Stimulated activated CD4-positive, alpha-beta T cell treated with anti-CD3 and anti-CD28 coated beads, Interleukin-2, amount 100 ng/mL, for 24 hours (primary cell): ENCODE measurements at regions not wholly inside any gene's neighbourhood (a gene's known extent, or its start where the extent isn't known, plus 50 kb on each side); places are given as distances from the start of the nearest gene placed in this dataset.
"Not testable (repeated sequence)": the region's sequence is repeated elsewhere in the genome, so short reads cannot be mapped to it uniquely, and the experiment has no call there.

Experiments
- DNase-seq, 2 donors: peaks; one replicate each; pipeline ENCODE4 v3.0.0-alpha.2; 2020

DNA sequence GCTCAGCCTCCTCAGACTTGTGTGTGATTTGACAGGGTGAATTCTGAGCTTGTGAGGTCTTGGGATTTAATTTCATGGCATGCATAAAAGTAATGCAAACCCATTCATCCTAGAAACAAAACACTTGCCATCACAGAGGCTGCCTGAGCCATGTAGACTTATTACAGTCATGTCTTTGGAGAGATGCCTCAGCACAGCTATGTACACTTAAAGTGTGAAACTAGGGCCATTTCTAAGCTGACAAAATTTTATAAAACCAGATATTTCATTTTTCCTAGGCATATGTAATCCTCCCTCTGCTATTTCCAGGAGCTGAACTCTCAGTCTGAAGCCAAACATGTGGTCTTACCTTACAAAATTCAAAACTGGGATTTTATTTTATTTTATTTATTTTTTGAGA lies 322.2 kb upstream of the SPHKAP start:
- DNase-seq, result no peak

DNA sequence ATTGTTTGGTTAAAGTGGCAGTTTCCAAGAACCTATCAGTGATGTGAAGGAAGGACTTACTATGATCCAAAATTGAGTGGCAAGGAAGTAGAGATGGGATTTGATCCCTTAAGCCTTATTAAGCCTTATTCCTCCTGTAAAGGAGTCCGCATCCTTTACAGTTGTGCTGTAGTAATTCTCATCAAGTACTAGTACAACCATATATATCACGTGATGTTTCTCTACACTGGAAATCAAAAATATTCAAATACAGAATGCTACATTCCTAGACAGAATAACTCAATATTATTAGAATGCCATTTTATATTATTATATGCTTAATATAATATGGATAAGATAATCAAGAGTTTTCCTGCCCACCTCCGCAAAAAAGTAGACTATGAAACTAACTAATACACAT lies 312.4 kb upstream of the SPHKAP start:
- DNase-seq, result no peak

DNA sequence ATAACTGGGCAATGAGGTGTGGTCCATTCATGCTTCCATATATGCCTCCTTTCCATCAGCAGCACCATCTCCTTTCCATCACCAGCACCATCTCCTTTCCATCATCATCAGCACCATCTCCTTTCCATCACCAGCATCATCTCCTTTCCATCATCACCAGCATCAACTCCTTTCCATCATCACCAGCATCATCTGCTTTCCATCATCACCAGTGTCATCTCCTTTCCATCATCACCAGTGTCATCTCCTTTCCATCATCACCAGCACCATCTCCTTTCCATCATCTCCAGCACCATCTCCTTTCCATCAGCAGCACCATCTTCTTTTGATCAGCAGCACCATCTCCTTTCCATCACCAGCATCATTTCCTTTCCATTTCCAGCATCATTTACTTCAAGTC lies 297.5 kb upstream of the SPHKAP start:
- no peak for DNase-seq

DNA sequence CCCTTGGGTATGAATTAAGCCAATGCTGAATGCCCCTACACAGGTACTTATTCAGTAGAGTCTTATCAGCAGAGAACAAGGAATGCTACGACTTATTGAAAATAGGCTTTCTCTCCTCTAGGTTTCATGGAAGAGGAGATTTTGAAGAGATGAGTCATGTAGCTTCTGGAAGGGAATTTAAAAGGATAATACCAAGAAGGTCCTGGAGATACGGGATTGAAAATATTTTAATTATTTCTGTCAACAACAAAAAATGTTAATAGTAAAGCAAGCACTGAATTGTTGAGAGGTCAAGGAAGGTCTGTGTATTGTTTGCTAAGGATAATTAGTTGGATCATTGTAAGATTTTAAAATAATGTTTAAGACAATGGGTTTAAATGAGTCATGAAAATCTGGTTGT lies 293.0 kb upstream of the SPHKAP start:
- DNase-seq, result no peak

DNA sequence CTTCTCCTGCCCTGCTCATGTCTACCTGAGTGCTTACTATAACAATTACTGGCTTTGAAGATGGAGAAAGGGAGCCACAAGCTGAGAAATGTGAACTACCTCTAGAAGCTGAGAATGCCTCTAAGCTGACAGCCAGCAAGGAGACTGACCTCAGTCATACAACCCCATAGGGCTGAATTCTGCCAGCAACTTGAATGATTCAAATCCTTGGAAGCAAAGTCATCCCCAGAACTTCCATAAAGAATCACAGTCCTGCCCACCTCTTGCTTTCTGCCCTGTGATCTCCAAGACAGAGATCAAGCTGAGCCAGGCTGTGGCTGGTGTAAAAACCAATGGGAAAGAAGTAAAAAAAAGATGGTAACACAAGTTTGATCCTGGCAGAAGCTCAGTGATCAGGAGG lies 288.2 kb upstream of the SPHKAP start:
- no peak for DNase-seq

DNA sequence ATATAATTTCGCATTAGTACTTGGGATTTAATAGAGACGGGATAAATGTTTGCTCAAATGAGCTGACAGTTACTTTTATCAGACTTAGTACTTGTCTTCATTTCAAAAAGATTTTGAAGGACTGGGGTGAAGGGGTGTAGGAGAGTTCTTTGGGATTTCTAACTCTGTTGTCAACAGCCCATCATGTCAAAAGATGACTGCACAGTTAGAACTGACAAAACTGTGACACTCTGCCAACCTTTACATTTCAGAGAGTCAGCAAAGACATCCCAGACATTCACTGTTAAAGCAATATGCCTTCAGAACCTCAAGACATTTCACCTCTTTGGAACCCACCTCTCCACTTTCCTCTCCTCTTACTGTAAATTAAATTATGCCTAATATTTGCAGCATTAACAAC lies 285.4 kb upstream of the SPHKAP start:
- DNase-seq, result no peak

DNA sequence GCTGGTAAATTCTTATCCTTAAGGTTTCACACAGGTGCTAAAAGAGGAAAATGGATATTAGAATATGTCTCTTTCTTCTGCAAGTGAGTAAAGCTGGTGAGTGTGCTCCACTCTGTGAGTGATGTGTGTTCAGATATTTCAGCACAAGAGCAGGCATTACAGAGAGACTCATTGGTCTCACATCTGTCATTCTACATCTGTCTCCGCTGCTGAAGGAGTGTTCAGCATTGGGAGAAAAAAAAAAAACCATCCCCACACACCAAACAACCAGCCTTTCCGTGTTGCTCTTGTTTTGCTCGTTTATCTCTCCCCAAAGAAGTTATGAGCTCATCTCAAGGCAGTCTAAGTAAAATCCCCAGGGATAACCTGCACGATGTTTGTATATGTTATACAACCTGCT lies 283.9 kb upstream of the SPHKAP start:
- no peak for DNase-seq

DNA sequence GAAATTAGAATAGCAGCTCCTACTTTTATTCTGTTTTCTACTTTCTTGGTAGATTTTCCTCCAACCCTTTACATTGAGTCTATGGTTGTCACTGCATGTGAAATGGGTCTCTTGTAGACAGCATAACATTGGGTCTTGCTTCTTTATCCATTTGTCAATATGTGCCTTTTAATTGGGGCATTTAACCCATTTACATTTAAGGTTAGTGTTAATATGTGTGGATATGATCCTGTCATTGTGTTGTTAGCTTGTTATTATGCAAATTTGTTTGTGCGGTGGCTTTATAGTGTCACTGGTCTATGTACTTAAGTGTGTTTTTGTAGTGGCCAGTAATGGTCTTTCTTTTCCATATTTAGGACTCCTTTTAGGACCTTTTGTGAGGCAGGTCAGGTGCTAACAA lies 276.9 kb upstream of the SPHKAP start:
- no peak for DNase-seq

DNA sequence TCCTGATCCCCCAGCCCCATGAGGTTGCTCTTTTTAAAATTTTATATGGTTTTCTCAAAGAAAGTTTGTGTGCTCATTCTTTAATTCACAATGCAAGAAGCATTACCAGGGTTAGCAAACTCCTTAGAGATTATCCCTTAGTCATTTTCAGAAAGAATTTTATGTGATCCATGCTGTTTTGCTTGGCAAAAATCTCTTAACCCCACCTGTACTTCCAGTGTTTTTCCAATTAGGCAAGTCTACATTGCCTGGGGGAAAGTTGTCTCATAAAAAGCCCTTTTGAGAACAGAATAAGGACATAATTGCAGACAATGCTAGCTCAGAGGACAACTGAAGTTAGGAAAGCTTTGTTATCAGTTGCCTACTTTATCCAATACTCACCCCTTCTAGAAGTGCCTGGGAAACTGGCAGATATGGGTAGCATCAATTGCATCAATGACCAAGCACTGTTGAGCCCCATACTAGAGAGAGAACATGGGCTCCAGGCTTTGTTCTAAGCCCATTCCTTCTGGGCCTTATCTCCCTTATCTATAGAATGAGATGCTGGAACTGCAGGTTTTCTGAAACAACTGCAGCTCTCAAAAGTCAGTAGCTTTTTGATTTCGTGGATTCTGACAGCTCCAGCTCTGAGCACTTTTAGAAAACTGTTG lies 265.9 kb upstream of the SPHKAP start:
- DNase-seq, result no peak

DNA sequence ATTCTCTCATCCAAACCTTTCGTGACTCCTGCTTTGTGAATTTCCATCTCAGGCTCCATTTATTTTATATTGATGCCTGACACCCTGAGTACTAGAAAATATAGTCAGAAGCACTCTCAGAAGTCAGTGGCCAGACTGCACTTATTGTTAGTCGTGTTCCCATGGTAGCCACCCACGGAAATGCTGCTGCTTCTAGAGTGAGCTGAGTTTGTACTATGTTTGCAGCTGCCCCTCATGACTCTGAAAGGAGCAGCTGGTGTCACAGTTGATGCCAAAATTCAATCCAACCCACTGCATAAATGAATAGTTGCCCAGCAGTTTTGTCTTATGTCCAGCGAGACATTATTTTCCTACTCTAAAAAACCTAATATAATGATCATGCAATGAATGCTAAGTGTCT lies 265.2 kb upstream of the SPHKAP start:
- DNase-seq, result no peak

DNA sequence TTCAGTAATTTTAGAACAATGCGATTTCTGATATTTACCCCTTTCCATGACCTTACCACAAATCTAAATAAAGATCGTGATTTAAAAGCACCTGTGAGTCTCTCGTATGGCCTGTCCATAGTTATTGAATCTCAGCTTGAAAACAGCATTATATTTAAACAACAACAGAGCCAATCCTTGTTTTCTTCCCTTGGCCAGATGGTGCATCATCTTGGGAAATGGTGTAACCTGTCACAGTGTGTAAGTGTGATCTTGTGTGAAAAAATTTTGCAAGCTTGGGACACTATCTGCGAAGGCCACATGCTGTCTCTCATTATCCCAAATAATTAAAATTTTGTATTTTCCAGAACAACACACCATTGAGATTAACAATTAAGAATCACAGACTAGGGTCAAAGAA lies 262.7 kb upstream of the SPHKAP start:
- DNase-seq, result no peak

DNA sequence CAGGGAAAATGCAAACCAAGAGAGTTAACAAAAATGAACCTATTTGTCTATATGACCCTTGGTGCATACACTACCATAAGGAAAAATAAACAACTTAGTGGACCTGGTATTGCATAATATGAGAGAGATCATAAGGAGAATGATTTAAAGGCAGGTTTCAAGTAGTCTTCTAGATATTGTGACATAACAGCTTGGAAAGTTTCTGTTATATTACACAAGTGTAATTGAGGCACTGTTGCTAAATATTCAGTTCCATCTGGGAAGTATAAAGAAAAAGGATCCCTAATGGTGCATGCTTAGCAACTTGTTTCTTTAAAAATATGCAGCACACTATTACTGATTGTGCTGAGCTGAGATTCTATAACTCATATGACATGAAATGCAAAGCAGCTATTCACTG lies 252.2 kb upstream of the SPHKAP start:
- DNase-seq, result no peak

DNA sequence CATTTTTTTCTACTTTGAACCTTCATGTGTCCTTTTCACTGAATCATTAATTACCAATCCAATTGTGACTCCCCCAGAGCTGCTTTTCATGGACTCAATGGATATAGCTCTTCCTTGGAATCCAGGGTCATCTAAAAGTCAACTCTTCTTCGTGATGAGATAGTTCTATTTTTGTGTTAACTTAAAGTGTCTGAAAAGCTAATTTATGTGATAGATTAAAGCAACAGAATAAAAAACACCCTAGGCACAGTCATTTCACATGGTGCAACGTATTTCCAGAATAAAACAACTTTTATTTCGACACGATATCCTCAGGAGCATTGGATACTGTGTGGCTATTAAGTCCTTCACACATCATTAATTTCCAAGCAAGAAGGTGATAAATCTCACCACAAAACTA lies 250.6 kb upstream of the SPHKAP start:
- DNase-seq, result no peak

DNA sequence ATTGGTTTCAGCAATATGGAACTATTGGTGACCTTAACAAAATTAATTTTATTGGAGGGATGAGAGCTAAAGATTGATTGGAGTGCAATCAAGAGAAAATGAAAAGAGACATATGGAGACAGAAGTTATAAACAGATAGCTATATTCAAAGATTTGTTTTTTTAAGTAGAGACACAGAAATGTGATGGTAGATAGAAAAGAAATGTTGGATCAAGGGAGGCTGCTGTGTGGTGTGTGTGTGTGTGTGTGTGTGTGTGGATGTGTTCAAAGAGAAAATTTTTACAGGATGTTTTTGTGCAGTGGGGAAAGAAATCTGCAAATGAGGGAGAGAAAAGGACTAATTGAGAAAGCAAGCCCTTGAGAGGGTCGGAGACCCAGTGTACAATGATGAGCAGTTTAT lies 249.5 kb upstream of the SPHKAP start:
- no peak for DNase-seq

DNA sequence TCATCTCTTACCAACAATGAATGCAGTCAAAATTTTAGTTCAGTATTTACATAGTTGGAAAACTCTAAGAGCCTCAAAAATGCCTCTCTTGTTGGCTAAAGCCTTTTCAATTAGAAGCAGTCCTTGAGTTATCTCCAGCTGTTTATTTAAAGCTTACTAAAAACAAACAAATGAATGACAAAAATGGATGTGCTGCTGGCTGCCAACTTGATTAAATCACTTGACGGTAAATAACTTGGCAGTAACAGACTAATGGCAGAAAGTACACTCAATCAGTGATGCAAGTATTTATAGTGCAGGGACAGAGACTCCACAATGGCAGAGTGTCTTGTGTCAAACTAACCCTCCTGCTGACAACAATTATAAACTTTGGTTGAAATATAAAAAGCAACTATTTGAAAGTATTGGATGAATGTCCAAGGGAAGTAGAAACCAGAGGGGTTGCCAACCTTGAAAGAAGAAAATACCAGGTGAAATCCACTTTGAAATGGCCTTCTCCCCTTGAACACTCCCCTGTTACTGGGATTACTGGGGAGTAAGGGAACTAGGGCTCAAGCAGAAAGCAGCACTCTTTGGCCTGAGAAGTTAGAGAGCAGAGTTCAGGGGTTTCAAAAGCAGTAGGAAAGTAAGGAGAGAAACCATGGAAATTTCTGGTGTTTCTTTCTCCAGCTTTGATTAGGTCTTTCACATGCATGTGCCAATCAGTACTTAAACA lies 245.2 kb upstream of the SPHKAP start:
- DNase-seq, result no peak

DNA sequence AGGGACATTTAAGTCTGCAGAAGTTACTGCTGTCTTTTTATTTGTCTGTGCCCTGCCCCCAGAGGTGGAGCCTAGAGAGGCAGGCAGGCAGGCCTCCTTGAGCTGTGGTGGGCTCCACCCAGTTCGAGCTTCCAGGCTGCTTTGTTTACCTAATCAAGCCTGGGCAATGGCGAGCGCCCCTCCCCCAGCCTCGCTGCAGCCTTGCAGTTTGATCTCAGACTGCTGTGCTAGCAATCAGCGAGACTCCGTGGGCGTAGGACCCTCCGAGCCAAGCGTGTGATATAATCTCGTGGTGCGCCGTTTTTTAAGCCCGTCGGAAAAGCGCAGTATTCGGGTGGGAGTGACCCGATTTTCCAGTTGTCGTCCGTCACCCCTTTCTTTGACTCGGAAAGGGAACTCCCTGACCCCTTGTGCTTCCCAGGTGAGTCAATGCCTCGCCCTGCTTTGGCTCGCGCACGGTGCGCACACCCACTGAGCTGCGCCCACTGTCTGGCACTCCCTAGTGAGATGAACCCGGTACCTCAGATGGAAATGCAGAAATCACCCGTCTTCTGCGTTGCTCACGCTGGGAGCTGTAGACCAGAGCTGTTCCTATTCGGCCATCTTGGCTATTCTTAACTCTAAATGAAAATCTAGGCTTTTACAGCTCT lies 244.0 kb upstream of the SPHKAP start:
- DNase-seq, result not testable (repeated sequence)

DNA sequence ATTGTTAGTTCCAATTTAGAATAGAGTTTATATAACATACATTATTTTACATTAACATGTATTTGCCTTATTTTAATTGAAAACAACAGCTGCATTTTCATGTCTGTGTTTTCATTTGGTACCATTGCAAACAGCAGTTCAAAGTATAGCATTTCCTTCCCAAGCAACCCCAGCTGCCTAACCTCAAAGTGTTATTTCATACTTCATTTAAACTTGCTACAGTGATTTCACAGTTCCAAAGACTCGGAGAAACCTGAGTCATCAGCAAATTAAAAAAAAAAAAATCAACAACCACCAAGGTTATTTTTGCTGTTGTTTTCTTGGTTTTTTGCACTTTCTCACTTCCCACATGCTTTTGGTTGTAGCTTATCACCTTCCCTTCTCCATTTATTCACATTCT lies 236.5 kb upstream of the SPHKAP start:
- DNase-seq, result no peak

DNA sequence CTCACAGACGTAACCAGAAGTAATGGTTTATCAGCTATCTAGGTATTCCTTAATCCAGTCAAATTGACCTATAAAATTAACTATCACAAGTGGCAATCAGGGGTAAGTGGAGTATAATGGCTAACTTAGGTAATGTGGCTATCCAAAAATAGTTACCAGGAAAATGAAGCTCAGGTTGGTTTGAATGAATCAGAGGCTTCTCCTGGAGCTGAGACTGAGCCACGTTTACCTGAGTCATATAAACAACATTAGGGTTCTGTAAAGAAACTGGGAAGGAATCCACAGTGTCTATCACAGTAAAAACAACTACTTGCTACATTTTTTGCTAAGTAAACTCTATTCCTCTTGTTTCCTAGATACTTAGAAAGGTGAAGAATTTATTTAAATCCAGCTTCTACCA lies 236.0 kb upstream of the SPHKAP start:
- DNase-seq, result no peak

DNA sequence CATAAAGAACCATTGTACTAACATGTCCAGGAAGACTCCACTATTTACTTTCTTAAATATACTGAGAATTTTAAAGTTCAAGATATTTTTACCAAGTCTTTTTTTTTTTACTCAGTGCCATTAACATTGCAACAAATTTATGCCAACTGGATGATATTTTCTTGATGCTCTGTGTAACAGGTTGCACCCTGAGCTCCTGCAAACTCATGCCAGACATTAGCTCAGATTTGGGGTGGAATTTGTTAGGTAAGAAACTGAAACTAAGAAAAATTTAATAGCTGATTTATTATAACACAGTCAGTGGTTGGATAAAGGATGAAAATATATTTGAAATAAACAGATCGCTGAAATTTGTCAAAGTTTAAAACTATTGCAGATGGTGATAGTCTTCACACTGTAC lies 228.6 kb upstream of the SPHKAP start:
- no peak for DNase-seq

DNA sequence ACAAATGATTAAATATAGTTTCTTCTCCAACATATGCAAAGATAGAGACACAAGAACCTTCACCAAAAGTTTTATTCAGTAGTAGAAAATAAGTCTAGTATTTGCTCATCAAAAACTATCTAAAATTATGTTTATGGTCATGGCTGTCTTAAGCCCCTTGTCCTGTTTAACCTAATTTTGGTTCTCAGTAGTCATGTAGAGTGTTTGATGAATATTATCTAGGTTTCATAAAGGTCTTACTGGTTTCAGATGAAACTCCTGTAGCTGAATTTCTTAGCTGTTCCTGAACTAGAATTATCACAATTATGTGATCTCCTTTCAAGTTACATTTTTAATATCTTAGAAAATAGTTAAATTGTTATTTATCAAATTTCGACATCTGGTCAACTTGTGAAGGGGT lies 228.0 kb upstream of the SPHKAP start:
- no peak for DNase-seq

DNA sequence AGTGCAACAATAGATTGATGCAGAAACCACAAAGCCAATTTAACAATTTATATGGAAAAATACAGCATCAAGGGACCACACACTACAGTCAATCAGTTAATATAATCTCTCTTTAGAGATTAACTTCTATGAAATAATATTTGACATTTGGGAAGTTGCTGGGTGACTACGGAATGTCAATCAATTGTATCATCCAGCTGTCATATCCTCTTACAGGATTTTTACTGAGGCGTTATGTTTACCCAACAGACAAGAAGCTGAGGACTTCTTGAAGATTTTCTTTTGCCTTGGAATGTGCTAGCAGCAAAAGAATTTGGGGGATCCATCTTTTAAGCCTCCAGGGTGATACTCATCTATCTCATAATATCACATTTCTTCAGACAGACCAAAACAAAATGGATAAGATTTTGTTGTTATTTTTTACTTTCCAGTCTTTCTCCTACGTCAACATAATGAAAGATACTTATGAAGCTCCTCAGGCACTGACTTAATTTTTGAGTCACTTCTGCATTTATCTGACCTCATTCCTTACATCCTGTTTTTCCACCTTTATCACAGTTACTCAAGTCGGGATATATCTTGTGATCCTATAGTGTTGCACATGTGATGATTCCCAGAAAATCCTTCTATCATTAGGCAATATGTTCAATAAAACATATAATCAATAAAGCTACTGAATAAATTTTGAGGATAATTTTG lies 227.2 kb upstream of the SPHKAP start:
- DNase-seq, result no peak

DNA sequence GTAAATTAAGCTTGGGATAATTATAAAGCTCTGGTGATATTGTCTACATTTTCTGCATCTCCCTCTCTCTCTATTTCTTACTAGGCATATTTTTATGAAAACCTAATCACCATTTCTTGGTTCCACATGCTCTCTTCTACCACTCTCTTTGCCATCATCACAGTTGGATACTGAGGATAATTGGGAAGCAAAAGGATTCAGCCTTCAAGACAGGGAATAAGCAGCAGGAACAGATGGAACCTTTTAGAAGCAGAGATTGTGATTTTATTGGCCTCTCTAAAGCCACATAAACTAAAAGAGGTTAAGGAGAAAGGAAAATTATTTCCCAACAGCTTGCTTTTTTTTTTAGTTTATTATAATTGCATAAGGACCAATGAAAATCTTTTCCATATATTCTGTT lies 226.3 kb upstream of the SPHKAP start:
- no peak for DNase-seq

DNA sequence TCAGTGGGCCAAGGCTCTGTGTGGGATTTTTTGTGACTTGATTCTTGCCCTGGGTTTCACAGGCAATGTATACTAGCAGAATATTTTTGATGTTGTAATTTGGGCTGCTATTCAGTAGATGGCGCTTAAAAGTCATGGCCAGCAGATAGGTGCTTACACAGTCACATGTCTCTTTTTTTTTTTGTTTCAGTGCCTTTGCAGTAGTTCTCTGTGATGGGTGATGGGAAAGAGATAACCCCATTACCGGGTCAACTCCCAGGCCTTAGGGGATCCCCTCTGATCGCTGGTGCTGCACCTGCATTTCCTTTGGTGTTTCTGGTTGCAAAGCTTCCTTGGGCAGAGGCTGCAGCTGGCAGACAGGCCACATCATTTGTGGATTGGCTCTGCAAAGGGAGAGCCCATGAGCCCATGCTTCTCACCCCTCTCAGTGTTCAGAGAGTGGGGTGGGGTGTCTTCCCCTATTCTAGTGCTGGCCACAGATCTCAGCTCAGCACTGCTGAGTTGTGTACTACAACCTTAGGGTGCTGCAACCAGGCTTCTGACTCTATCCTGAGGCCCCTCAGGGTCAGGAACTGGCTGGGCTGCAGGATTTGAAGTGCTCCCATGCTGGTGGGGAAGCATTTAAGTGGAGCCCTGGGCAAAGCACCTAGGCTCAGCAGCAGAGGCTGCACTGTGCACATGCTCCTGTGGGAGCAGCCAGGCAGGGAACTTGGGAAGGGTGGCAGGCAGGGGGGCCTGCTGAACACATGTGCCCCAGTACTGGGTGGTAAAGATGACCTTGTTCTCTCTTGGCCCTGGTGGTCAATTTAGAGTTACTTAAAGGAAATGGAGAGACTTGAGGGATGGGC lies 219.8 kb upstream of the SPHKAP start:
- no peak for DNase-seq
